T-helper 2 cell (primary cell): ENCODE measurements at regions not wholly inside any gene's neighbourhood (a gene's known extent, or its start where the extent isn't known, plus 50 kb on each side); places are given as distances from the start of the nearest gene placed in this dataset.

ENCODE experiments used
- DNase-seq, 5 experiments: peaks; one replicate each; pipeline versions ENCODE4 v3.0.0 to v3.0.0-alpha.2; 2012 to 2022

- no peak for DNase-seq
Measured at GRCh38 chr4:86529436-86529835, 64.7 kb upstream of the PTPN13 start.

GRCh38 chr4:86530183-86530582 lies 63.9 kb upstream of the PTPN13 start:
- no peak for DNase-seq

GRCh38 chr4:86531440-86531839 lies 62.7 kb upstream of the PTPN13 start:
- no peak for DNase-seq

- DNase-seq: no peak
Measured at GRCh38 chr4:86532851-86533250, 61.3 kb upstream of the PTPN13 start.

- DNase-seq: no peak
Measured at GRCh38 chr4:86536151-86536550, 58.0 kb upstream of the PTPN13 start.

GRCh38 chr4:86542319-86543027 lies 51.6 kb upstream of the PTPN13 start:
- no peak for DNase-seq

GRCh38 chr4:86543080-86543479 lies 51.0 kb upstream of the PTPN13 start:
- DNase-seq: no peak

- no peak for DNase-seq
Measured at GRCh38 chr4:86543560-86544309, 50.4 kb upstream of the PTPN13 start.

- DNase-seq: peak in 2 of 5 experiments; percentile 12 to 97
Measured at GRCh38 chr4:86544310-86544966, 49.7 kb upstream of the PTPN13 start.
